GM12878 (cell line): ENCODE measurements at regions not wholly inside any gene's neighbourhood (a gene's known extent, or its start where the extent isn't known, plus 50 kb on each side); places are given as distances from the start of the nearest gene placed in this dataset.

Source experiments
- ATAC-seq: fragments of 200-7000 bp; cut with Tn5 transposase; 3 replicates; pipeline ENCODE4 v1.9.1; 2020; ENCODE audit warnings: mild to moderate bottlenecking, moderate library complexity
- BruUV-seq: library from RNA; stranded (reverse); fragments of 400-500 nt; replicated peaks from 2 replicates; lab custom pipeline; 2021; lab: Mats Ljungman, UMichigan
- CTCF ChIA-PET: fragments of 300-600 bp; sonication (Branson Sonifier 250); formaldehyde crosslinking; extraction: SDS; loops from one replicate; lab custom pipeline; 2021; ENCODE audit warnings: inconsistent platforms; lab: Yijun Ruan, JAX
- POLR2A ChIA-PET: fragments of 350-600 bp; formaldehyde crosslinking; extraction: SDS; loops from one replicate; lab custom pipeline; 2021; ENCODE audit warnings: inconsistent platforms; lab: Charles Lee
- RAD21 ChIA-PET: fragments of 300-600 bp; sonication (Branson Sonifier 250); formaldehyde crosslinking; loops from one replicate; lab custom pipeline; 2023; ENCODE audit warnings: antibody characterized with exemption; ENCODE audit not compliant: unreplicated experiment; lab: Charles Lee
- SMC1A ChIA-PET: fragments of 300-600 bp; sonication (Branson Sonifier 250); formaldehyde crosslinking; loops from one replicate; lab custom pipeline; 2023; ENCODE audit not compliant: unreplicated experiment, uncharacterized antibody; lab: Charles Lee
- DNase-seq: peaks from one replicate; pipeline ENCODE4 v3.0.0-alpha.2; 2011; ENCODE audit warnings: low read depth, low spot score
- FAIRE-seq: peaks from 3 replicates; lab custom pipeline; 2011; peaks lifted over from hg19 to GRCh38; lab: Jason Lieb, UNC
- H2AFZ ChIP-seq: 2 replicates; pipeline ENCODE4 v1.6.0; 2011; ENCODE audit warnings: low read depth, low read length, control low read depth; ENCODE audit not compliant: control insufficient read depth
- H3K27ac ChIP-seq: 2 replicates; pipeline ENCODE4 v1.5.1; 2011; ENCODE audit warnings: control low read depth; ENCODE audit not compliant: control insufficient read depth, insufficient read depth
- H3K27me3 ChIP-seq, 2 experiments: replicated peaks in 1 of 2; 2 replicates each; pipeline versions ENCODE4 v1.6.0 to v1.6.1; 2011; ENCODE audit warnings: low read length in 1 of 2; ENCODE audit not compliant: control insufficient read depth in 2 of 2, insufficient read depth in 2 of 2
- H3K36me3 ChIP-seq, 2 experiments: 2 replicates each; pipeline ENCODE4 v1.5.1; 2011; ENCODE audit warnings: low read length in 1 of 2; ENCODE audit not compliant: control insufficient read depth in 2 of 2, insufficient read depth in 2 of 2
- H3K4me1 ChIP-seq: 2 replicates; pipeline ENCODE4 v1.6.1; 2011; ENCODE audit warnings: mild to moderate bottlenecking, low read length, moderate library complexity, mixed read lengths; ENCODE audit not compliant: control insufficient read depth, insufficient read depth
- H3K4me2 ChIP-seq: 2 replicates; pipeline ENCODE4 v1.6.0; 2011; ENCODE audit warnings: control low read depth; ENCODE audit not compliant: control insufficient read depth, insufficient read depth
- H3K4me3 ChIP-seq: fragments of 200-600 bp; sonication (generic); 2 replicates; pipeline ENCODE4 v1.5.1; 2016
- H3K79me2 ChIP-seq: 2 replicates; pipeline ENCODE4 v1.6.0; 2011; ENCODE audit warnings: low read length; ENCODE audit not compliant: control insufficient read depth, insufficient read depth
- H3K9ac ChIP-seq: 2 replicates; pipeline ENCODE4 v1.8.0; 2011; ENCODE audit warnings: low read length, control low read depth, mixed read lengths; ENCODE audit not compliant: control insufficient read depth, insufficient read depth
- H3K9me3 ChIP-seq: replicated peaks from 3 replicates; pipeline ENCODE4 v1.5.1; 2011; ENCODE audit warnings: mild to moderate bottlenecking, low read length; ENCODE audit not compliant: control insufficient read depth, insufficient read depth
- H4K20me1 ChIP-seq: 2 replicates; pipeline ENCODE4 v1.6.0; 2011; ENCODE audit not compliant: control insufficient read depth, insufficient read depth
- CBX3 ChIP-seq: fragments of 200-600 bp; sonication (generic); IDR thresholded peaks from 2 replicates; pipeline ENCODE4 v1.6.1; 2016; ENCODE audit warnings: low read depth, borderline replicate concordance
- CBX5 ChIP-seq: sonication (generic); IDR thresholded peaks from 2 replicates; pipeline ENCODE4 v1.6.1; 2016; ENCODE audit warnings: low read depth, moderate library complexity, mild to moderate bottlenecking, inconsistent platforms
- HDAC2 ChIP-seq: fragments of 200-600 bp; sonication (generic); IDR thresholded peaks from 2 replicates; pipeline ENCODE4 v1.6.1; 2017
- KDM1A ChIP-seq: fragments of 200-600 bp; sonication (generic); IDR thresholded peaks from 2 replicates; pipeline ENCODE4 v1.6.1; 2016; ENCODE audit warnings: borderline replicate concordance
- LARP7 ChIP-seq: fragments of 450-650 bp; IDR thresholded peaks from 2 replicates; pipeline ENCODE4 v1.6.1; 2017; ENCODE audit warnings: mild to moderate bottlenecking
- MEF2B ChIP-seq: fragments of 450-650 bp; IDR thresholded peaks from 2 replicates; pipeline ENCODE4 v1.6.1; 2018; ENCODE audit warnings: mild to moderate bottlenecking, moderate library complexity; ENCODE audit not compliant: partially characterized antibody, poor library complexity, severe bottlenecking
- MXI1 ChIP-seq: fragments of 150-350 bp; IDR thresholded peaks from 2 replicates; pipeline ENCODE4 v1.6.1; 2011; ENCODE audit warnings: low read depth, mild to moderate bottlenecking, inconsistent platforms, low read length, improper control_type of control experiment
- RBBP5 ChIP-seq: fragments of 200-600 bp; sonication (generic); conservative IDR thresholded peaks from 2 replicates; pipeline ENCODE4 v1.6.1; 2016
- SIN3A ChIP-seq: IDR thresholded peaks from 2 replicates; pipeline ENCODE4 v1.6.1; 2012; ENCODE audit warnings: low read depth, low read length, improper control_type of control experiment
- SMC3 ChIP-seq: IDR thresholded peaks from 2 replicates; pipeline ENCODE4 v1.6.1; 2011; ENCODE audit warnings: low read length, improper control_type of control experiment, borderline replicate concordance
- SP1 ChIP-seq: IDR thresholded peaks from one replicate; pipeline ENCODE4 v1.6.1; 2011; ENCODE audit warnings: low read depth, low read length
- SPI1 ChIP-seq: IDR thresholded peaks from 2 replicates; pipeline ENCODE4 v1.6.1; 2011; ENCODE audit warnings: low read depth, mild to moderate bottlenecking, low read length, moderate library complexity, borderline replicate concordance; ENCODE audit not compliant: insufficient read depth
- TBL1XR1 ChIP-seq: IDR thresholded peaks from 2 replicates; pipeline ENCODE4 v1.6.1; 2012; ENCODE audit warnings: low read depth, low read length, improper control_type of control experiment
- TCF3 ChIP-seq: IDR thresholded peaks from 2 replicates; pipeline ENCODE4 v1.6.1; 2012; ENCODE audit warnings: low read depth, mild to moderate bottlenecking, low read length, borderline replicate concordance; ENCODE audit not compliant: insufficient read depth
- YY1 ChIP-seq: IDR thresholded peaks from 2 replicates; pipeline ENCODE4 v1.6.1; 2011; ENCODE audit warnings: low read depth, mild to moderate bottlenecking, low read length
- ZBED1 ChIP-seq: IDR thresholded peaks from 2 replicates; pipeline ENCODE4 v1.6.1; 2016; ENCODE audit warnings: borderline replicate concordance
- WGBS: methylation state at CpG from one replicate; pipeline ENCODE4 v1.1.6; 2016; ENCODE audit warnings: low lambda C conversion rate; ENCODE audit not compliant: insufficient replicate concordance, insufficient coverage; ENCODE audit errors: missing lambda C conversion rate; 5-methylcytosine and 5-hydroxymethylcytosine counted together
- in situ Hi-C: fragments of 300-500 bp; cut with MboI; formaldehyde crosslinking; loops from 9 replicates; pipeline ENCODE4 v1.14.3; 2018; ENCODE audit warnings: mixed read lengths
- intact Hi-C: fragments of 100-400 bp; cut with micrococcal nuclease; formaldehyde crosslinking; loops from one replicate; pipeline ENCODE4 v1.14.2; 2022; ENCODE audit not compliant: unreplicated experiment
- TF ChIP-seq, protein P1 (sequence below): IDR thresholded peaks from 2 replicates; pipeline ENCODE4 v1.6.1; 2012; ENCODE audit warnings: low read length, inconsistent platforms

DNA sequence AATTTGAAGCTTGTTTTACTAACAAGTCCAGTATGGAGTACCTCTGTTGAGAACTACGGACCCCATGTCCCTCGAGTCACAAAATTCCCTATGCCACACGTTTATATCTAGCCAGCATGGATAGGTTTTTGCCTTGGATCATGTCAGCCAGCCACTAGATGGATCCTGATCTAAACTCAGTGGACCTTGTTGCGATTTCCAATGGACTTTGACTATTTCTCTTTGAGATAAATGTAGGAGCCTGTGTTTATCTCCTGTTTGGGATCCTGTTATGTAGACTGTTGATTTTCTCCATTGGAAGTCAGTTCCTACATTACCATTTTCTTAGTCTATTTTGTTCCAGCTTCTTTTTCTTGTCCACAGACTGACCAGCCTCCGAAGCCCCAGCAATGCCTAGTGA, 127.1 kb upstream of the BMAL1 start:
- Histone ChIP-seq H4K20me1 (no peaks in the 10 kb centered on the region), H3K9ac (no peak overlapping the region), H3K4me2 (no peak overlapping the region), H2AFZ (no peak overlapping the region), H3K4me3 (no peak overlapping the region), H3K27me3 (no peaks in the 10 kb centered on the region), H3K9me3 (no peaks in the 10 kb centered on the region), H3K4me1 (no peaks in the 10 kb centered on the region), H3K27ac (no peak overlapping the region), H3K36me3 (no peaks in the 10 kb centered on the region)
- ChIA-PET CTCF (interaction anchor here (0.9 to 11.3 kb wide), 6 partner anchors 11 to 187 kb away, joined by 3 to 201 read pairs (median 8); no protein-coding TSS in a partner anchor), RAD21 (interaction anchor here (0.9 to 5.7 kb wide), 2 partner anchors 126 to 186 kb away, joined by 3 to 84 read pairs; no protein-coding TSS in a partner anchor), POLR2A (interaction anchor here (0.7 to 0.8 kb wide), 2 partner anchors 11 to 139 kb away, joined by 3 read pairs; no protein-coding TSS in a partner anchor), SMC1A (interaction anchor here (0.7 to 7.3 kb wide), 11 partner anchors 10 to 187 kb away, joined by 3 to 106 read pairs (median 4); no protein-coding TSS in a partner anchor)
- ATAC-seq, result no peak
- no peak for DNase-seq
- in situ Hi-C loops, result no loop called here
- WGBS, result 6% methylated on average over 5 of the region's 5 CpGs
- intact Hi-C loops, result loop anchor here (5.0 kb wide), 1 partner anchor 138 kb away; no protein-coding TSS in a partner anchor
- BruUV-seq, result no TSS peak
- TF ChIP-seq KDM1A, result no peak
- TF ChIP-seq LARP7, result no peak
- TF ChIP-seq TCF3, result no peak
- TF ChIP-seq, all 136 proteins: peak for 0
- H3K79me2 ChIP-seq, result no peaks in the 10 kb centered on the region
- no peak for FAIRE-seq

DNA sequence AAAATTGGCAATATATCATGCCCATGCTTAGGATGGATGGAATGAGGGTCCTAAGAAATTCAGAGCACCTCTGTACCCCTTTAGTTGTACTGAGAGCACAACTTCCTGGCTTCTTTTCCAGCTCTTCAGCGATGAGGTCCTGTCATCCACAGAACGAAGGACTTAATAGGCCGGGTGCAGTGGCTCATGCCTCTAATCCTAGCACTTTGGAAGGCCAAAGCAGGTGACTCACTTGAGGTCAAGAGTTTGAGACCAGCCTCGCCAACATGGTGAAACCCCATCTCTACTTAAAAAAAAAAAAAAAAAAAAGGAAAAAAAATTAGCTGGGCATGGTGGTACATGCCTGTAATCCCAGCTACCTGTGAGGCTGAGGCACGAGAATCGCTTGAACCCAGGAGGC, 125.3 kb upstream of the BMAL1 start:
- H3K36me3 ChIP-seq, result no peaks in the 10 kb centered on the region
- no peak overlapping the region for H3K4me3 ChIP-seq
- H3K27me3 ChIP-seq, result no peaks in the 10 kb centered on the region
- ATAC-seq (no peak), DNase-seq (no peak), FAIRE-seq (no peak)
- no peaks in the 10 kb centered on the region for H4K20me1 ChIP-seq
- H3K4me2 ChIP-seq, result no peak overlapping the region
- CTCF ChIA-PET, result interaction anchor here (0.6 to 11.3 kb wide), 22 partner anchors 9 to 592 kb away, joined by 3 to 201 read pairs (median 4); no protein-coding TSS in a partner anchor
- H3K27ac ChIP-seq, result no peak overlapping the region
- no peaks in the 10 kb centered on the region for H3K9me3 ChIP-seq
- H3K79me2 ChIP-seq, result no peaks in the 10 kb centered on the region
- WGBS, result 17% methylated on average over 6 of the region's 6 CpGs
- intact Hi-C loops (loop anchor here (1.0 to 5.0 kb wide), 2 partner anchors 140 to 188 kb away; no protein-coding TSS in a partner anchor), in situ Hi-C loops (no loop called here)
- POLR2A ChIA-PET, result interaction anchor here (0.7 kb wide), 1 partner anchor 59 kb away, joined by 3 read pairs; no protein-coding TSS in a partner anchor
- RAD21 ChIA-PET, result interaction anchor here (0.5 to 5.7 kb wide), 10 partner anchors 29 to 188 kb away, joined by 3 to 84 read pairs (median 3); no protein-coding TSS in a partner anchor
- H2AFZ ChIP-seq, result no peak overlapping the region
- BruUV-seq, result no TSS peak
- no peaks in the 10 kb centered on the region for H3K4me1 ChIP-seq
- TF ChIP-seq SP1 (no peak), SPI1 (no peak), HDAC2 (no peak), SIN3A (no peak), RBBP5 (no peak), MXI1 (no peak), MEF2B (no peak), TBL1XR1 (no peak), SMC3 (no peak), ZBED1 (no peak), CBX5 (no peak), CBX3 (no peak), YY1 (no peak)
- TF ChIP-seq, protein P1, sequence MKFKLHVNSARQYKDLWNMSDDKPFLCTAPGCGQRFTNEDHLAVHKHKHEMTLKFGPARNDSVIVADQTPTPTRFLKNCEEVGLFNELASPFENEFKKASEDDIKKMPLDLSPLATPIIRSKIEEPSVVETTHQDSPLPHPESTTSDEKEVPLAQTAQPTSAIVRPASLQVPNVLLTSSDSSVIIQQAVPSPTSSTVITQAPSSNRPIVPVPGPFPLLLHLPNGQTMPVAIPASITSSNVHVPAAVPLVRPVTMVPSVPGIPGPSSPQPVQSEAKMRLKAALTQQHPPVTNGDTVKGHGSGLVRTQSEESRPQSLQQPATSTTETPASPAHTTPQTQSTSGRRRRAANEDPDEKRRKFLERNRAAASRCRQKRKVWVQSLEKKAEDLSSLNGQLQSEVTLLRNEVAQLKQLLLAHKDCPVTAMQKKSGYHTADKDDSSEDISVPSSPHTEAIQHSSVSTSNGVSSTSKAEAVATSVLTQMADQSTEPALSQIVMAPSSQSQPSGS, result no peak
- no peak overlapping the region for H3K9ac ChIP-seq
- SMC1A ChIA-PET, result interaction anchor here (0.7 to 7.3 kb wide), 24 partner anchors 10 to 1154 kb away, joined by 3 to 106 read pairs (median 4); no protein-coding TSS in a partner anchor
